ENCODE measurements at regions not wholly inside any gene's neighbourhood (a gene's known extent, or its start where the extent isn't known, plus 50 kb on each side); places are given as distances from the start of the nearest gene placed in this dataset.

GRCh38 chr3:117485841-117486240 is 776.3 kb downstream of the TUSC7 start:
- no peak for DNase-seq

GRCh38 chr3:117486719-117487716 is 777.4 kb downstream of the TUSC7 start:
- DNase-seq, result no peak

- DNase-seq, result no peak
These were observed 779.4 kb downstream of the TUSC7 start for GRCh38 chr3:117488983-117489382.

- no peak for DNase-seq
These were observed 780.1 kb downstream of the TUSC7 start for GRCh38 chr3:117489663-117490079.

GRCh38 chr3:117490716-117491115 is 781.1 kb downstream of the TUSC7 start:
- no peak for DNase-seq

GRCh38 chr3:117495620-117496019 is 786.0 kb downstream of the TUSC7 start:
- no peak for DNase-seq

- DNase-seq, result no peak
These were observed 789.8 kb downstream of the TUSC7 start for GRCh38 chr3:117499189-117499870.

GRCh38 chr3:117507958-117508357 is 798.4 kb downstream of the TUSC7 start:
- DNase-seq, result no peak

GRCh38 chr3:117509858-117510257 is 800.3 kb downstream of the TUSC7 start:
- no peak for DNase-seq

- DNase-seq, result no peak
These were observed 800.8 kb downstream of the TUSC7 start for GRCh38 chr3:117510396-117510795.

GRCh38 chr3:117512975-117513374 is 803.4 kb downstream of the TUSC7 start:
- no peak for DNase-seq

- DNase-seq, result no peak
These were observed 805.7 kb downstream of the TUSC7 start for GRCh38 chr3:117515309-117515708.

- DNase-seq, result no peak
These were observed 808.8 kb downstream of the TUSC7 start for GRCh38 chr3:117518364-117518763.

GRCh38 chr3:117519776-117520175 is 810.2 kb downstream of the TUSC7 start:
- DNase-seq, result no peak

GRCh38 chr3:117520582-117520981 is 811.0 kb downstream of the TUSC7 start:
- no peak for DNase-seq

- DNase-seq, result no peak
These were observed 813.8 kb downstream of the TUSC7 start for GRCh38 chr3:117523418-117523817.

GRCh38 chr3:117524890-117525289 is 815.3 kb downstream of the TUSC7 start:
- no peak for DNase-seq

GRCh38 chr3:117526470-117527079 is 817.0 kb downstream of the TUSC7 start:
- peak; percentile 8 for DNase-seq

- DNase-seq, result no peak
These were observed 817.8 kb downstream of the TUSC7 start for GRCh38 chr3:117527346-117527745.

GRCh38 chr3:117528688-117529087 is 819.1 kb downstream of the TUSC7 start:
- DNase-seq, result no peak

GRCh38 chr3:117531078-117531767 is 821.6 kb downstream of the TUSC7 start:
- no peak for DNase-seq

GRCh38 chr3:117532268-117532667 is 822.7 kb downstream of the TUSC7 start:
- DNase-seq, result no peak

GRCh38 chr3:117534138-117534537 is 824.6 kb downstream of the TUSC7 start:
- DNase-seq, result no peak

Data from 8988T (cell line).